ENCODE measurements at regions not wholly inside any gene's neighbourhood (a gene's known extent, or its start where the extent isn't known, plus 50 kb on each side); places are given as distances from the start of the nearest gene placed in this dataset.
A peak's percentile ranks its signal among the peaks of the same experiment; 100 is the strongest.

GRCh38 chr4:11724731-11725130 is 296.0 kb upstream of the HS3ST1 start:
- Histone ChIP-seq H3K4me3 (no peak overlapping the region), H3K36me3 (no peaks in the 10 kb centered on the region), H3K27ac (no peak overlapping the region), H3K27me3 (no peaks in the 10 kb centered on the region), H3K4me1 (peaks cover 0 to 5% (median 0%) of the 10 kb centered on the region in 12 donors), H3K9me3 (no peaks in the 10 kb centered on the region)
- intact Hi-C loops (cut with DNase I), result loop anchor here in 9 of 10 donors (5.0 to 10.0 kb wide), 9 partner anchors 100 to 1170 kb away; partner anchors contain the start of gene HS3ST1 (in 2 of the 9)
- no peak for ATAC-seq
- TF ChIP-seq POLR2A (IDR thresholded peaks at IDR 0.05), result no peak
- no peak for TF ChIP-seq CTCF (IDR thresholded peaks at IDR 0.05)
- DNase-seq, result no peak

GRCh38 chr4:11722223-11722622 is 293.5 kb upstream of the HS3ST1 start:
- intact Hi-C loops (cut with DNase I), result loop anchor here in 9 of 10 donors (5.0 to 10.0 kb wide), 9 partner anchors 97 to 1167 kb away; partner anchors contain the start of gene HS3ST1 (in 2 of the 9)
- 84 to 91% (median 86%) methylated on average over 4 of the region's 4 CpGs for WGBS, 4 donors
- peaks cover 0 to 5% (median 0%) of the 10 kb centered on the region in 12 donors for H3K4me1 ChIP-seq

DNA sequence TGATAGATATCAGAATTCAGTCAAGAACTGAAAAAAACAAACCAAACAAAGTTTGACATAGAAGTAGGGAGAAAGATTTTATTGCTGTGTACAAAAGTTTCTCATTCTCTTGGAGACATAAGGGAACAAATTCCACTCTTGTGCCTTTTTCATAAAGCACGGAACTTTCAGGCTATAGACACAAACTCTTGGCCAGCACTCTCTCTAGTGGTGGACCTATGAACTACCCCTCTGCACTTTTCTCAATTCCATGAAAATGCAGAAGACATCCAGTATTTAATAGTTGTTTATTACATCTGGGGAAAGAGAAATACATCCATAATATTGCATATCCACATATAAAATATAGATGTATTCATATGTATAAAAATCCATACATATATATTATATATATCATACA is 291.6 kb upstream of the HS3ST1 start:
- intact Hi-C loops (cut with DNase I), result loop anchor here in 9 of 10 donors (5.0 to 10.0 kb wide), 9 partner anchors 95 to 1165 kb away; partner anchors contain the start of gene HS3ST1 (in 2 of the 9)
- H3K4me3 ChIP-seq, result no peak overlapping the region
- no peak overlapping the region for H3K27ac ChIP-seq
- H3K27me3 ChIP-seq, result no peaks in the 10 kb centered on the region
- DNase-seq, result no peak
- peaks cover 0 to 3% (median 0%) of the 10 kb centered on the region in 12 donors for H3K9me3 ChIP-seq
- ATAC-seq, result peak in 1 of 4 donors; percentile 42
- no peaks in the 10 kb centered on the region for H3K36me3 ChIP-seq
- 0 to 8% (median 3%) methylated on average over 1 of the region's 1 CpG for WGBS, 4 donors
- peaks cover 0 to 5% (median 0%) of the 10 kb centered on the region in 12 donors for H3K4me1 ChIP-seq
- TF ChIP-seq CTCF (IDR thresholded peaks at IDR 0.05) (peak; percentile 60 to 80 (median 72)), POLR2A (IDR thresholded peaks at IDR 0.05) (no peak)

More at GRCh38 chr4:11722223-11722622, 293.5 kb upstream of the HS3ST1 start:
- H3K9me3 ChIP-seq, result no peaks in the 10 kb centered on the region
- H3K27ac ChIP-seq, result no peak overlapping the region
- no peak overlapping the region for H3K4me3 ChIP-seq
- no peaks in the 10 kb centered on the region for H3K27me3 ChIP-seq
- ATAC-seq (no peak), DNase-seq (no peak)
- no peaks in the 10 kb centered on the region for H3K36me3 ChIP-seq
- TF ChIP-seq POLR2A (IDR thresholded peaks at IDR 0.05) (no peak), CTCF (IDR thresholded peaks at IDR 0.05) (no peak)

GRCh38 chr4:11719879-11720278 is 291.2 kb upstream of the HS3ST1 start:
- TF ChIP-seq CTCF (IDR thresholded peaks at IDR 0.05) (no peak), POLR2A (IDR thresholded peaks at IDR 0.05) (no peak)
- ATAC-seq (no peak), DNase-seq (peak in 1 of 5 donors; percentile 19)
- H3K4me1 ChIP-seq, result peaks cover 0 to 5% (median 0%) of the 10 kb centered on the region in 12 donors
- no peak overlapping the region for H3K4me3 ChIP-seq
- no peak overlapping the region for H3K27ac ChIP-seq
- H3K36me3 ChIP-seq, result no peaks in the 10 kb centered on the region
- no peaks in the 10 kb centered on the region for H3K27me3 ChIP-seq
- H3K9me3 ChIP-seq, result peaks cover 0 to 3% (median 0%) of the 10 kb centered on the region in 12 donors
- WGBS, 4 donors, result 72 to 88% (median 84%) methylated on average over 4 of the region's 4 CpGs
- intact Hi-C loops (cut with DNase I), result loop anchor here (5.0 to 10.0 kb wide), 9 partner anchors 95 to 1165 kb away; partner anchors contain the start of gene HS3ST1 (in 3 of the 10)

All from heart left ventricle (tissue), 16 donors.